Nephron (organoid): ENCODE measurements at regions not wholly inside any gene's neighbourhood (a gene's known extent, or its start where the extent isn't known, plus 50 kb on each side); places are given as distances from the start of the nearest gene placed in this dataset.

Experiments
- H3K27ac Mint-ChIP-seq, 3 experiments: 2 replicates each; pipeline ENCODE4 v1.8.0; 2020; ENCODE audit warnings: mixed read lengths in 3 of 3, mild to moderate bottlenecking in 2 of 3, moderate library complexity in 1 of 3
- H3K27me3 Mint-ChIP-seq: 2 replicates; pipeline ENCODE4 v1.8.0; 2021; ENCODE audit warnings: low read depth, mild to moderate bottlenecking, moderate library complexity, mixed read lengths
- H3K36me3 Mint-ChIP-seq: 2 replicates; pipeline ENCODE4 v1.8.0; 2020; ENCODE audit warnings: low read depth, mixed read lengths
- H3K4me1 Mint-ChIP-seq: 2 replicates; pipeline ENCODE4 v1.8.0; 2020; ENCODE audit warnings: mixed read lengths
- H3K4me3 Mint-ChIP-seq, 3 experiments: 2 replicates each; pipeline ENCODE4 v1.8.0; 2020; ENCODE audit warnings: mild to moderate bottlenecking in 3 of 3, mixed read lengths in 3 of 3, moderate library complexity in 2 of 3
- H3K9me3 Mint-ChIP-seq: 2 replicates; pipeline ENCODE4 v1.8.0; 2020; ENCODE audit warnings: mixed read lengths
- CTCF ChIP-seq, 3 experiments: fragments of 200-600 bp; sonication (generic); IDR thresholded peaks; one replicate each; pipeline ENCODE4 v1.5.0; 2021; ENCODE audit warnings: antibody characterized with exemption in 3 of 3; ENCODE audit not compliant: unreplicated experiment in 3 of 3

- peaks cover 8% of the 10 kb centered on the region for H3K27me3 Mint-ChIP-seq
- H3K27ac Mint-ChIP-seq, result no peak overlapping the region
- peaks cover 17% of the 10 kb centered on the region for H3K4me1 Mint-ChIP-seq
- peaks cover 3% of the 10 kb centered on the region for H3K36me3 Mint-ChIP-seq
- no peak for TF ChIP-seq CTCF (IDR thresholded peaks at IDR 0.05; ENCODE audit: unreplicated experiment in 3 of 3)
- H3K9me3 Mint-ChIP-seq, result peaks cover 7% of the 10 kb centered on the region
- no peak overlapping the region for H3K4me3 Mint-ChIP-seq
Measured at GRCh38 chr10:10663622-10664021, 354.1 kb upstream of the CELF2 start.

- Mint-ChIP-seq H3K4me3 (no peak overlapping the region), H3K36me3 (peaks cover 3% of the 10 kb centered on the region), H3K27ac (no peak overlapping the region), H3K9me3 (peaks cover 2% of the 10 kb centered on the region), H3K27me3 (peaks cover 12% of the 10 kb centered on the region), H3K4me1 (peaks cover 17% of the 10 kb centered on the region)
- TF ChIP-seq CTCF (IDR thresholded peaks at IDR 0.05; ENCODE audit: unreplicated experiment in 3 of 3), result no peak
Measured at GRCh38 chr10:10665750-10666149, 351.9 kb upstream of the CELF2 start.

- H3K36me3 Mint-ChIP-seq, result no peaks in the 10 kb centered on the region
- H3K27me3 Mint-ChIP-seq, result peaks cover 12% of the 10 kb centered on the region
- H3K9me3 Mint-ChIP-seq, result peaks cover 3% of the 10 kb centered on the region
- H3K27ac Mint-ChIP-seq, result no peak overlapping the region
- peaks cover 13% of the 10 kb centered on the region for H3K4me1 Mint-ChIP-seq
- no peak overlapping the region for H3K4me3 Mint-ChIP-seq
- TF ChIP-seq CTCF (IDR thresholded peaks at IDR 0.05; ENCODE audit: unreplicated experiment in 3 of 3), result no peak
Measured at GRCh38 chr10:10667466-10667865, 350.2 kb upstream of the CELF2 start.

GRCh38 chr10:10676972-10677371 lies 340.7 kb upstream of the CELF2 start:
- H3K4me1 Mint-ChIP-seq, result peaks cover 12% of the 10 kb centered on the region
- H3K27me3 Mint-ChIP-seq, result no peaks in the 10 kb centered on the region
- no peaks in the 10 kb centered on the region for H3K36me3 Mint-ChIP-seq
- peaks cover 28% of the 10 kb centered on the region for H3K9me3 Mint-ChIP-seq
- no peak overlapping the region for H3K27ac Mint-ChIP-seq
- no peak for TF ChIP-seq CTCF (IDR thresholded peaks at IDR 0.05; ENCODE audit: unreplicated experiment in 3 of 3)
- no peak overlapping the region for H3K4me3 Mint-ChIP-seq

- Mint-ChIP-seq H3K9me3 (peaks cover 24% of the 10 kb centered on the region), H3K27me3 (no peaks in the 10 kb centered on the region), H3K27ac (no peak overlapping the region), H3K4me3 (no peak overlapping the region), H3K36me3 (no peaks in the 10 kb centered on the region), H3K4me1 (peaks cover 12% of the 10 kb centered on the region)
- peak; percentile 42 to 59 (median 43) for TF ChIP-seq CTCF (IDR thresholded peaks at IDR 0.05; ENCODE audit: unreplicated experiment in 3 of 3)
Measured at GRCh38 chr10:10677479-10677878, 340.2 kb upstream of the CELF2 start.

- Mint-ChIP-seq H3K36me3 (no peaks in the 10 kb centered on the region), H3K4me3 (no peak overlapping the region), H3K9me3 (peaks cover 4% of the 10 kb centered on the region), H3K27ac (no peak overlapping the region), H3K4me1 (peaks cover 19% of the 10 kb centered on the region), H3K27me3 (peaks cover 12% of the 10 kb centered on the region)
- TF ChIP-seq CTCF (IDR thresholded peaks at IDR 0.05; ENCODE audit: unreplicated experiment in 3 of 3), result no peak
Measured at GRCh38 chr10:10680496-10680895, 337.2 kb upstream of the CELF2 start.
